Thoracic aorta (tissue), 2 donors: ENCODE measurements at regions not wholly inside any gene's neighbourhood (a gene's known extent, or its start where the extent isn't known, plus 50 kb on each side); places are given as distances from the start of the nearest gene placed in this dataset.

Experiments used
- ATAC-seq: fragments of 150-250 bp; one replicate; pipeline ENCODE4 v1.8.0; 2017; ENCODE audit warnings: low read depth; ENCODE audit not compliant: insufficient number of reproducible peaks, low FRiP score
- DNase-seq: peaks from one replicate; pipeline ENCODE4 v3.0.0-alpha.2; 2020; ENCODE audit warnings: low spot score
- H3K27ac ChIP-seq, 2 donors: fragments of 200-600 bp; sonication (generic); 1 replicate in 1 of 2; 2 replicates in 1 of 2; pipeline ENCODE4 v1.5.1; 2016; ENCODE audit warnings: mild to moderate bottlenecking in 2 of 2, moderate library complexity in 2 of 2
- H3K27me3 ChIP-seq: fragments of 200-600 bp; sonication (generic); replicated peaks from 2 replicates; pipeline ENCODE4 v1.6.0; 2016; ENCODE audit warnings: mild to moderate bottlenecking; ENCODE audit not compliant: insufficient read depth
- H3K36me3 ChIP-seq: fragments of 200-600 bp; sonication (generic); one replicate; pipeline ENCODE4 v1.5.1; 2016
- H3K4me1 ChIP-seq, 2 donors: fragments of 200-600 bp; sonication (generic); 1 replicate in 1 of 2; 2 replicates in 1 of 2; pipeline versions ENCODE4 v1.5.1 to v1.6.0; 2016; ENCODE audit warnings: low read depth in 2 of 2, mild to moderate bottlenecking in 1 of 2; ENCODE audit not compliant: control insufficient read depth in 1 of 2
- H3K4me3 ChIP-seq: fragments of 200-600 bp; sonication (generic); 2 replicates; pipeline ENCODE4 v1.5.1; 2016; ENCODE audit warnings: mild to moderate bottlenecking
- H3K9me3 ChIP-seq: fragments of 200-600 bp; sonication (generic); 2 replicates; pipeline ENCODE4 v1.5.1; 2016
- TF ChIP-seq, protein P1 (sequence below): fragments of 200-600 bp; sonication (generic); IDR thresholded peaks from one replicate; pipeline ENCODE4 v1.5.1; 2019; ENCODE audit warnings: antibody characterized with exemption

DNA sequence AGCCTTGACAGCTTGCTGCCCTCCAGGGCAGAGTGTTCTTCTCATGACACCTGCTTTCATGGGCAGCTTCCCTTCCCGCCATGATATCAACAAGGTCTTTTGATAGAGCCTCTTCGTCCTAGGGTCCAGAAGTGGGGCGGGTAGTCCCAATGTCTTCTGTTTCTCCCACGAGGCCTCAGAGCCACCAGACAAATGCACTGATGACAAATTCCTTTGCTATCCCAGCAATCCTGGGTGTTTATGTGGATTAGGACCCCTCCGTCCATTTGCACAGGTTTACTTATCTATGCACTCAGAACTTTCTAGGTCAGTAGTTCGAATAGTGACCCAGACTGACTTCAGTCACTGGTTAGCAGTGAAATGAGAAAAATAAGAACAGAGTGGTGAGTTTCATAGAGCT is 52.6 kb upstream of the PRMT8 start:
- no peaks in the 10 kb centered on the region for H3K9me3 ChIP-seq
- DNase-seq (no peak), ATAC-seq (no peak)
- H3K36me3 ChIP-seq, result no peaks in the 10 kb centered on the region
- no peak overlapping the region for H3K27ac ChIP-seq
- TF ChIP-seq, protein P1, sequence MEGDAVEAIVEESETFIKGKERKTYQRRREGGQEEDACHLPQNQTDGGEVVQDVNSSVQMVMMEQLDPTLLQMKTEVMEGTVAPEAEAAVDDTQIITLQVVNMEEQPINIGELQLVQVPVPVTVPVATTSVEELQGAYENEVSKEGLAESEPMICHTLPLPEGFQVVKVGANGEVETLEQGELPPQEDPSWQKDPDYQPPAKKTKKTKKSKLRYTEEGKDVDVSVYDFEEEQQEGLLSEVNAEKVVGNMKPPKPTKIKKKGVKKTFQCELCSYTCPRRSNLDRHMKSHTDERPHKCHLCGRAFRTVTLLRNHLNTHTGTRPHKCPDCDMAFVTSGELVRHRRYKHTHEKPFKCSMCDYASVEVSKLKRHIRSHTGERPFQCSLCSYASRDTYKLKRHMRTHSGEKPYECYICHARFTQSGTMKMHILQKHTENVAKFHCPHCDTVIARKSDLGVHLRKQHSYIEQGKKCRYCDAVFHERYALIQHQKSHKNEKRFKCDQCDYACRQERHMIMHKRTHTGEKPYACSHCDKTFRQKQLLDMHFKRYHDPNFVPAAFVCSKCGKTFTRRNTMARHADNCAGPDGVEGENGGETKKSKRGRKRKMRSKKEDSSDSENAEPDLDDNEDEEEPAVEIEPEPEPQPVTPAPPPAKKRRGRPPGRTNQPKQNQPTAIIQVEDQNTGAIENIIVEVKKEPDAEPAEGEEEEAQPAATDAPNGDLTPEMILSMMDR, result no peak
- no peaks in the 10 kb centered on the region for H3K27me3 ChIP-seq
- H3K4me1 ChIP-seq, result no peaks in the 10 kb centered on the region
- no peak overlapping the region for H3K4me3 ChIP-seq
